ENCODE measurements at regions not wholly inside any gene's neighbourhood (a gene's known extent, or its start where the extent isn't known, plus 50 kb on each side); places are given as distances from the start of the nearest gene placed in this dataset.
"Not testable (repeated sequence)": the region's sequence is repeated elsewhere in the genome, so short reads cannot be mapped to it uniquely, and the experiment has no call there.

GRCh38 chr4:10240691-10241090 is 124.1 kb upstream of the WDR1 start:
- Histone ChIP-seq H3K27ac (ENCODE audit: low read depth) (no peak overlapping the region), H3K4me3 (ENCODE audit: low read depth, low read length) (no peak overlapping the region), H3K4me1 (ENCODE audit: insufficient read depth) (no peaks in the 10 kb centered on the region), H3K36me3 (ENCODE audit: insufficient read depth) (no peaks in the 10 kb centered on the region)
- DNase-seq (ENCODE audit: extremely low spot score) = no peak
- 23% methylated on average over 1 of the region's 1 CpG for WGBS

DNA sequence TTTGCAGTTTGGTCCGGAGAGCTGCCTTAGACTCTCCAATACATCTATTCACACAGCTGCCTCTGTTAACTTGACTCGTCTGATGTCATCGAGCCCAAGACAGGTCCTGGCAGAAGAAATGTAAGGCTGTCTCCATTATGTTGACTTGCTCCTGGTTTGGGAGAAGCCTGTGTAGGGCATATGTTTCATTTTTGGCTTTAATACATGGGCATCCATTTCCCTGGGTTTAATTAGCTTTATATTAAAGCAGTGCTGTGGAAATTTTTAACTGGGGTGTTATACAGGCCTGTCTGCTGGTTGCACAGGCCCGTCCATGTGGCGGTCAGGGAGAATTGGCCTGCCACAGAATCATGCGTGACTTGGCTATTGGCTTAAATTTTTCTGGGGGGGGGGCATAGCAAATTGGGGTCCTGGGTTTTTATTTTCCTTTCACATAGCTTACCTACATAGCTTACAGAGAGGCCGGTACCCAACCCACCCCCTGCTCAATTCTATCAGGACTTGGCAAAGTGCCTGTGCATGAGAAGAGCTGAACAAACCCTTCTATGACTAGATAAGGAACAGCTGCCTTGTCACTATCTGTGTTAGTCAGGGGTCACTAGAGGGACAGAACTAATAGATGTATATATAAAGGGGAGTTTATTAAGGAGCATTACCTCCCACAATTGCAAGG is 123.5 kb upstream of the WDR1 start:
- no peak overlapping the region for H3K4me3 ChIP-seq (ENCODE audit: low read depth, low read length)
- no peak overlapping the region for H3K27ac ChIP-seq (ENCODE audit: low read depth)
- no peaks in the 10 kb centered on the region for H3K36me3 ChIP-seq (ENCODE audit: insufficient read depth)
- no peaks in the 10 kb centered on the region for H3K4me1 ChIP-seq (ENCODE audit: insufficient read depth)
- no peak for DNase-seq (ENCODE audit: extremely low spot score)
- 58% methylated on average over 7 of the region's 7 CpGs for WGBS

DNA sequence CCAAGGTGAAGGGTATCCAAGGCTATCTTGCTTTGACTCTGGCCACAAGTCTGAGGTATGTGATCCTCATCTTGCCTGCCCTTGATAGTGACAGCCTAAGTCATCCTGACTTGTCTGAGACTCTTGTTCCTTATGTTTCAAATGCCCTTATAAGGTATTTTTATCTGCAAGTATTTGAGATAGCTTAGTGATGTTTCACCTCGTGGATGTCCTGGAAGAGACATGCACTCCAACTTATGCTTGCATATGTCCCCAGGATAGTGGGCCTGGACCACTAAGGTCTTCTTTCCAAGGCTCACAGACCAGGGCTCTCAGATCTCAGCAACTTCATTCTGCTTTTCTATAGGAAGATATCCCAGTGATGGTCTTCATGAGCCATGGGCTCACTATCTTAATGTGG is 120.5 kb upstream of the WDR1 start:
- Histone ChIP-seq H3K4me1 (ENCODE audit: insufficient read depth) (no peaks in the 10 kb centered on the region), H3K4me3 (ENCODE audit: low read depth, low read length) (no peak overlapping the region), H3K36me3 (ENCODE audit: insufficient read depth) (no peaks in the 10 kb centered on the region), H3K27ac (ENCODE audit: low read depth) (no peak overlapping the region)
- no peak for DNase-seq (ENCODE audit: extremely low spot score)
- WGBS = 74% methylated on average over 1 of the region's 1 CpG

DNA sequence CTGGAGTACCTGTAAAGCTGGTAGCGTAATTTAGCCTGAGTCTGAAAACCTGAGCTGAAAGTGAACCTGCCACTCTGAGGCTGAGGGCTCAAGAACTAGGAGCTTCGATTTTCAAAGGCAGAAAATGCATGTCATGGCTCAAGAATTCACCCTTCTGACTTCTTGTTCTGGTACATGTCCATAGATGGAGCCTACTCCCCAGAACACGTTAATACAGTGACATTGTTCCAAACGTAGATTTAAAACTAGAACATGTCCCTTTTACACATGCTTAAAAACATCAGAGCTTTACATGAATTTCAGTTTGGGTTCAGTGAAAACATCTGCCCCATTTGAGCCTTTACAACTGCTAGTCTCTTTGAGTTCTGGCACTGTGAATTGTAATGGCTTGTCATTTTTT is 115.5 kb upstream of the WDR1 start:
- H3K36me3 ChIP-seq (ENCODE audit: insufficient read depth) = no peaks in the 10 kb centered on the region
- no peak for DNase-seq (ENCODE audit: extremely low spot score)
- 53% methylated on average over 4 of the region's 4 CpGs for WGBS
- no peaks in the 10 kb centered on the region for H3K4me1 ChIP-seq (ENCODE audit: insufficient read depth)
- no peak overlapping the region for H3K27ac ChIP-seq (ENCODE audit: low read depth)
- no peak overlapping the region for H3K4me3 ChIP-seq (ENCODE audit: low read depth, low read length)

DNA sequence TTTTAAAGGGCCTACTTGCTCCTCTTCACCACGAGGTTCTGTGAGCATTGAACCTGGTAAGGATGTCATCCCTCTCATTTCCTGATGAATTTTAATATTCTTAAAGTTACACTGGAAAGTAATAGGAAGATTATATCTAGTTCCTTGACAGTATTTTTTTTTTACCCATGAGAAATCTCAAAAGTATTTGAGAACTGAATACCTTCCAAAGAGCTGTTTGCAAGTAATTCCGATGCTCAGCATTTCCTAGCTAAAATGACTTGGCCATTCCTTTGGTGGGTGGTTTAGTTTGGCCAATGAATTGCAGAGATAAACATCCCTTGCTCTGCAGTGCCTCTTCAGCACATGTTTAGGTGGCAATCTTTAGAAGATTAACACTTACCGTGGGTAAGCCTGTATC is 110.2 kb upstream of the WDR1 start:
- no peak for DNase-seq (ENCODE audit: extremely low spot score)
- Histone ChIP-seq H3K4me3 (ENCODE audit: low read depth, low read length) (no peak overlapping the region), H3K27ac (ENCODE audit: low read depth) (no peak overlapping the region), H3K4me1 (ENCODE audit: insufficient read depth) (no peaks in the 10 kb centered on the region), H3K36me3 (ENCODE audit: insufficient read depth) (no peaks in the 10 kb centered on the region)
- WGBS = 35% methylated on average over 3 of the region's 3 CpGs

DNA sequence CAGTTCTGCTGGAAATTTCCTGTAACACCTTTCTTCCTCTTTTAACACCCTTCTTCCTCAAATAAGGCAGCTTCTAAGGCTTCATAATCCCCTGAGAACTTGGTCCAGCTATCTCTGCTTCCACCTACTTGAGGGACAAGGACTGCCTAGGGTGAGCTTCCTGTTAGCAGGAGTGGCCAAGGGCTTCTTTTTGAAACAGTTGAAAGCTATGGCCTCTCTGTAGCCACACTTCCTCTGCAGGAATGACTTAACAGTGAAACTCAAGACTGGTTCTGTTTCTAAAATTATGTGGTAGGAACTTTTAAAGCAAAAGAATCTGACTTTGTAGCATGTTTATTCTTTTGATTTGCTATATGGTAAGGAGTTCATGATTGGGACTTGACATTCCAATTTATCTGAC is 108.5 kb upstream of the WDR1 start:
- H3K27ac ChIP-seq (ENCODE audit: low read depth) = no peak overlapping the region

GRCh38 chr4:10223782-10224181 is 107.2 kb upstream of the WDR1 start:
- H3K4me3 ChIP-seq (ENCODE audit: low read depth, low read length) = no peak overlapping the region
- H3K36me3 ChIP-seq (ENCODE audit: insufficient read depth) = no peaks in the 10 kb centered on the region
- H3K27ac ChIP-seq (ENCODE audit: low read depth) = no peak overlapping the region
- H3K4me1 ChIP-seq (ENCODE audit: insufficient read depth) = no peaks in the 10 kb centered on the region
- DNase-seq (ENCODE audit: extremely low spot score) = no peak
- 92% methylated on average over 3 of the region's 3 CpGs for WGBS

More for the DNA sequence above, 108.5 kb upstream of the WDR1 start:
- DNase-seq (ENCODE audit: extremely low spot score) = no peak
- H3K36me3 ChIP-seq (ENCODE audit: insufficient read depth) = no peaks in the 10 kb centered on the region
- no peak overlapping the region for H3K4me3 ChIP-seq (ENCODE audit: low read depth, low read length)
- H3K4me1 ChIP-seq (ENCODE audit: insufficient read depth) = no peaks in the 10 kb centered on the region

DNA sequence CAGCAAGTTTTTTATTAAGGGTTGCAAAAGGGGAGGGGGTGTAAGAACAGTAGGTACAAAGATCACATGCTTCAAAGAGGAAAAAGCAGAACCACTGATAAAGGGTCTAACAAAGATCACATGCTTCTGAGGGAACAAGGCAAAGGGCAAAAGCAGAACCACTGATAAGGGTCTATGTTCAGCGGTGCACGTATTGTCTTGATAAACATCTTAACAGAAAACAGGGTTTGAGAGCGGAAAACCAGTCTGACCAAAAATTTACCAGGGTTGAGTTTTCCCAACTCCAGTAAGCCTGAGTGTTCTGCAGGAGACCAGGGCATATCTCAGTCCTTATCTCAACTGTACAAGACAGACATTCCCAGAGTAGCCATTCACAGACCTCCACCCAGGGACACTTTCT is 96.9 kb upstream of the WDR1 start:
- WGBS = 79% methylated on average over 3 of the region's 3 CpGs
- H3K27ac ChIP-seq (ENCODE audit: low read depth); DNase-seq (ENCODE audit: extremely low spot score); H3K4me1 ChIP-seq (ENCODE audit: insufficient read depth); H3K4me3 ChIP-seq (ENCODE audit: low read depth, low read length); H3K36me3 ChIP-seq (ENCODE audit: insufficient read depth): not testable (repeated sequence)

DNA sequence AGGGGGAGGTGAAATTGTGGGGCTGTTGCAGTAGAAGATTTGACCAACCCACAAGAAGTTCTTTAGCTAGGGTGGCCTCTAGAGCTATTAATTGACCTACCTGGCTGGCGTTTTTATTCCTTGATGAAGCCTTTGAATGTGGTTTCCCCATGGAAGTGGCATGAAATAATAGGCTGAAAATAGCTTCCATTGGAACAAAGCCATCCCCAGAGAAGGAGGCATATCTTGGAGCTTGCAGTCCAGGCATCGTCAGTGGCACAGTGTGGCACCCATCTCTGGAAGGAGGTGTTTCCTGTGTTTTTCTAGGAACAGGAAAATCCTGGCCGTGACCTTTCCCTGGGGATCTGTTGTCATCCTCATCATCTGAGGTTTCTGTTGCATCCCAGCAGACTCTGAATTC is 96.3 kb upstream of the WDR1 start:
- no peaks in the 10 kb centered on the region for H3K36me3 ChIP-seq (ENCODE audit: insufficient read depth)
- no peak overlapping the region for H3K4me3 ChIP-seq (ENCODE audit: low read depth, low read length)
- H3K27ac ChIP-seq (ENCODE audit: low read depth) = no peak overlapping the region
- 61% methylated on average over 3 of the region's 3 CpGs for WGBS
- H3K4me1 ChIP-seq (ENCODE audit: insufficient read depth) = no peaks in the 10 kb centered on the region
- DNase-seq (ENCODE audit: extremely low spot score) = no peak

DNA sequence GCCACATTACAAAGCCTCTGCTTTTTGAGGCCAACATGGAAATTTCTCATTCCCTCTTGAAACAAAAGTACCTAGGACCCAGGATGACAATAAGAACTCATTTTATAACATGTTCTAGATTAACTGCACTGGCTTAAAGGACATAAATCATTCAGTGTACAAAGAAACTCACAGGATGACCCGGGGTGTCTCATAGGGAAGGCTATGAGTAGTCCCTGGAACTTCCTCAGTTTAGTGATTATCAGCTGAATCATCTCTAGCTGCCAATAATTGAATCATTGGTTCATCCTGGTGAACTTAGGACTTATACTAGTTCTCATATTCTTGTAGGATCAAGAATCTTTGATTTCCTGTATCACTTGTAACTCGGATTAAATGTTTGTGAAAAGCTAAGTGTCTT is 95.8 kb upstream of the WDR1 start:
- Histone ChIP-seq H3K4me1 (ENCODE audit: insufficient read depth) (no peaks in the 10 kb centered on the region), H3K4me3 (ENCODE audit: low read depth, low read length) (no peak overlapping the region), H3K36me3 (ENCODE audit: insufficient read depth) (no peaks in the 10 kb centered on the region), H3K27ac (ENCODE audit: low read depth) (no peak overlapping the region)
- DNase-seq (ENCODE audit: extremely low spot score) = no peak
- WGBS = 74% methylated on average over 2 of the region's 2 CpGs

- WGBS = 64% methylated on average over 4 of the region's 4 CpGs
Measured at GRCh38 chr4:10207116-10207515, 90.5 kb upstream of the WDR1 start.

DNA sequence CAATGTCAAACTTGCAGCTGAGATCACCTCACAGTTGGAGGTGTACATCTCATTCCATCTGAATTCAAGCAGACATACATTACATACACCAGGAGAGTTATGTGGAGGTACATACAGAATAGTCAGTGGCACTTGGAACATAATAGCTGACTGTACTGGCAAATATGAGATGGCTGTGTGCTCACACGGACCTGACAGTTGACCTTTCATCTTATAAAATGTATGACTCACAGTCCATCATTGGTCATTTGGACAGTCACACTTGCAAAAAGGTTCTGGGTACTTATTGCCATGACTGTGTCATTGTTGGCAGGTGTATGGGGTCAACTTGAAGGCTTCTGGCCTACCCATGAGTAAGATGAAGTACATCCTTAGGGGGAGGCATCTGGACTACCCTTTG is 88.6 kb upstream of the WDR1 start:
- 63% methylated on average over 1 of the region's 1 CpG for WGBS
- Histone ChIP-seq H3K4me1 (ENCODE audit: insufficient read depth) (no peaks in the 10 kb centered on the region), H3K27ac (ENCODE audit: low read depth) (no peak overlapping the region), H3K4me3 (ENCODE audit: low read depth, low read length) (no peak overlapping the region), H3K36me3 (ENCODE audit: insufficient read depth) (no peaks in the 10 kb centered on the region)
- DNase-seq (ENCODE audit: extremely low spot score) = no peak

More at GRCh38 chr4:10207116-10207515, 90.5 kb upstream of the WDR1 start:
- no peak for DNase-seq (ENCODE audit: extremely low spot score)
- Histone ChIP-seq H3K4me3 (ENCODE audit: low read depth, low read length) (no peak overlapping the region), H3K36me3 (ENCODE audit: insufficient read depth) (no peaks in the 10 kb centered on the region), H3K4me1 (ENCODE audit: insufficient read depth) (no peaks in the 10 kb centered on the region), H3K27ac (ENCODE audit: low read depth) (no peak overlapping the region)

GRCh38 chr4:10204401-10205058 is 87.9 kb upstream of the WDR1 start:
- no peak for DNase-seq (ENCODE audit: extremely low spot score)
- no peak overlapping the region for H3K27ac ChIP-seq (ENCODE audit: low read depth)
- 90% methylated on average over 9 of the region's 9 CpGs for WGBS
- no peaks in the 10 kb centered on the region for H3K36me3 ChIP-seq (ENCODE audit: insufficient read depth)
- H3K4me1 ChIP-seq (ENCODE audit: insufficient read depth) = no peaks in the 10 kb centered on the region
- H3K4me3 ChIP-seq (ENCODE audit: low read depth, low read length) = no peak overlapping the region

DNA sequence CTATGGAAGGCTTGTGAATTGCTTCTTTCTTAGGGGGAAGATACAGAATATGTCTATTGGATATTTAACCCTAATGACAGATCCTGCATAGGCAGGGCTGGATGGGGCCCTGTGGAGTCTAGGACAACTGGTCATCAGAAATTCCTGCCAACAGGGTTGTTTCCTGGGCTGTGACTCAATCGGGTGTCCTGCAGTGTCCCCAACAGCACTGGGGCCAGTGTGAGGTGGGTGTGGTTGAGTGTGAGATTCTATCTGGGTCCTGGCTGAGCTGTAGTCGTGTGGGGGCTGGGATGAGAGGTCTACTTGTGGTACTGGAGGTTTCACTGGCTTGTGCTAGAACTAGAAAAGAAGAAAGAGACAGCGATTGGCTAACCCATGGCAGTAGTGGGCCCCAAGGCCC is 87.3 kb upstream of the WDR1 start:
- WGBS = 79% methylated on average over 3 of the region's 3 CpGs
- DNase-seq (ENCODE audit: extremely low spot score) = no peak
- no peaks in the 10 kb centered on the region for H3K4me1 ChIP-seq (ENCODE audit: insufficient read depth)
- no peaks in the 10 kb centered on the region for H3K36me3 ChIP-seq (ENCODE audit: insufficient read depth)
- no peak overlapping the region for H3K27ac ChIP-seq (ENCODE audit: low read depth)
- no peak overlapping the region for H3K4me3 ChIP-seq (ENCODE audit: low read depth, low read length)

All from urinary bladder (tissue), 3 donors.